ENCODE measurements at regions not wholly inside any gene's neighbourhood (a gene's known extent, or its start where the extent isn't known, plus 50 kb on each side); places are given as distances from the start of the nearest gene placed in this dataset.

DNA sequence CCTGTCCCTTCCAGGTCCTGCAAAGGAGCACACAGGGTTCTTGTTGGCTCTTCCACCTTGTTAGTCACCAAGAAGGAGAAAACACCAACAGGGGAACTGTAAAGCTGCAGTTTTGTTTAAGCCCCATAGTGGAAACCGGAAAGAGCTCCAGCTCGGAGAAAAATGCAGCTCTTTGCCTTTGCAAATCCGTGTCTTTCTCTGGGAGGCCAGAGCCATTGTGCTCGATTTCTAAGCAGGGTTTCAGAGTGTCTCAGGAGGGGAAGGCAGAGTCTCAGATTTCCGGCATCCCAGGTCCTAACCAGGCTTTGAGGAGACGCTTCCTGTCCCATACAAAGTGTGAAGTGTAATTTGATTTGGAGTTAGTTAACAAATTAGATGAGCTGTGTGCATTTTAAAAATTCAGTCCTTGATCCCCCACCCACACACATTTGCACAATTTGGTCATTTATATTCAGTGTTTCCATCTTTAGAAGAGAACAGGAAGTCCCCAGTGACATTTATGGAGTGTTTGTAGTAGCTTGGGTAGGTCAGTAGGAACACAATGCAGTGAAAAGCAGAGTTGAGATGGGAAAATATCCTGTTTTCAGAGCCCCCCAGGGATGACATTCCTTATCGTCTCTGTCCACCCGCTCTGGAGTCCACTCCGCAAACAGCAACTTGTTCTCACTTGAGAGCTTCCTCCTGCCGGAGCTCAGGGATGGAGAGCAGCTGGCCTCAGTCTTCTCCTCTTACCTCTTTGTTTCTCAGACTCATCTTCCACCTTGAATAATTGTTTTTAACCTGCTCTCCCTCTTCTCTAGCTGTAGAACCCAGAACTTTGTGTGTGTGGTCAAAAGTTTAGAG is 331.9 kb downstream of the SEC14L1 start:
- H3K27me3 ChIP-seq (replicated peaks; ENCODE audit: control insufficient read depth, insufficient read depth, low read length): no peaks in the 10 kb centered on the region
- TF ChIP-seq, protein P1, sequence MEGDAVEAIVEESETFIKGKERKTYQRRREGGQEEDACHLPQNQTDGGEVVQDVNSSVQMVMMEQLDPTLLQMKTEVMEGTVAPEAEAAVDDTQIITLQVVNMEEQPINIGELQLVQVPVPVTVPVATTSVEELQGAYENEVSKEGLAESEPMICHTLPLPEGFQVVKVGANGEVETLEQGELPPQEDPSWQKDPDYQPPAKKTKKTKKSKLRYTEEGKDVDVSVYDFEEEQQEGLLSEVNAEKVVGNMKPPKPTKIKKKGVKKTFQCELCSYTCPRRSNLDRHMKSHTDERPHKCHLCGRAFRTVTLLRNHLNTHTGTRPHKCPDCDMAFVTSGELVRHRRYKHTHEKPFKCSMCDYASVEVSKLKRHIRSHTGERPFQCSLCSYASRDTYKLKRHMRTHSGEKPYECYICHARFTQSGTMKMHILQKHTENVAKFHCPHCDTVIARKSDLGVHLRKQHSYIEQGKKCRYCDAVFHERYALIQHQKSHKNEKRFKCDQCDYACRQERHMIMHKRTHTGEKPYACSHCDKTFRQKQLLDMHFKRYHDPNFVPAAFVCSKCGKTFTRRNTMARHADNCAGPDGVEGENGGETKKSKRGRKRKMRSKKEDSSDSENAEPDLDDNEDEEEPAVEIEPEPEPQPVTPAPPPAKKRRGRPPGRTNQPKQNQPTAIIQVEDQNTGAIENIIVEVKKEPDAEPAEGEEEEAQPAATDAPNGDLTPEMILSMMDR (IDR thresholded peaks at IDR 0.05; ENCODE audit: insufficient read depth, low read length, poor library complexity, severe bottlenecking): no peak
- DNase-seq (ENCODE audit: extremely low read depth, insufficient read length): no peak
- peak overlapping the region; percentile 28; the same call in 1 of the 2 replicates for H3K4me3 ChIP-seq (replicated peaks; ENCODE audit: low read depth, low read length)
- peaks cover 27% of the 10 kb centered on the region for H3K36me3 ChIP-seq (ENCODE audit: control insufficient read depth, insufficient read depth, low read length)

DNA sequence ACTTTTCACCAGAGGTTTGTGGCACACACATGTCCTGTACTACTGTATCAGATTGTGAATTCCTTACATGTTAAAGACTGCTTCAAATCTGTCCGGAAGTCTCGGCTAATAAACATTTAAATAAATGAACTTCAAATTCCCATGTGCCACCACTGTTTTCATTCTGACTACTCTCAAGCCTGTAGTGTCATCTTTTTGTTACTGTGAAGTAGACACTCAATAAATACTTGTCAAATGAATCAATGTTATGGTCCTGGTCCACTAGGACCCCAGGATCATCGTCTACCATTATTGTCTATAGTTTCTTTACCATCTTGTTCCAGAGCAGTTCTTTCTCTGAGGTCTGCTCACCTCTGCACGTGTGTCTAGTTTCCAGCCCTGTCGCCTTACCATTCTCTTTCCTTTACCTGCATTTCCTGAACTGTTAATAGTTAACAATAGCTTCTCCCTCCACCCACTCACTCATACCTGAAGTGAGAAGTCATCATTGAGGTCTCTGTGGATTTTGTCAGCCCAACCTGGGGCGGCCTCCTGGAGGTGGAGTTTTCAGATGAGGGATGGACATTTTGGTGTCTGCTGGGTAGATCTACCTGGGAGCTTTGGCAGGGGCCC is 333.0 kb downstream of the SEC14L1 start:
- TF ChIP-seq, protein P1 (IDR thresholded peaks at IDR 0.05; ENCODE audit: insufficient read depth, low read length, poor library complexity, severe bottlenecking): no peak
- peaks cover 27% of the 10 kb centered on the region for H3K36me3 ChIP-seq (ENCODE audit: control insufficient read depth, insufficient read depth, low read length)
- H3K4me3 ChIP-seq (replicated peaks; ENCODE audit: low read depth, low read length): no peak overlapping the region
- DNase-seq (ENCODE audit: extremely low read depth, insufficient read length): no peak
- no peaks in the 10 kb centered on the region for H3K27me3 ChIP-seq (replicated peaks; ENCODE audit: control insufficient read depth, insufficient read depth, low read length)

DNA sequence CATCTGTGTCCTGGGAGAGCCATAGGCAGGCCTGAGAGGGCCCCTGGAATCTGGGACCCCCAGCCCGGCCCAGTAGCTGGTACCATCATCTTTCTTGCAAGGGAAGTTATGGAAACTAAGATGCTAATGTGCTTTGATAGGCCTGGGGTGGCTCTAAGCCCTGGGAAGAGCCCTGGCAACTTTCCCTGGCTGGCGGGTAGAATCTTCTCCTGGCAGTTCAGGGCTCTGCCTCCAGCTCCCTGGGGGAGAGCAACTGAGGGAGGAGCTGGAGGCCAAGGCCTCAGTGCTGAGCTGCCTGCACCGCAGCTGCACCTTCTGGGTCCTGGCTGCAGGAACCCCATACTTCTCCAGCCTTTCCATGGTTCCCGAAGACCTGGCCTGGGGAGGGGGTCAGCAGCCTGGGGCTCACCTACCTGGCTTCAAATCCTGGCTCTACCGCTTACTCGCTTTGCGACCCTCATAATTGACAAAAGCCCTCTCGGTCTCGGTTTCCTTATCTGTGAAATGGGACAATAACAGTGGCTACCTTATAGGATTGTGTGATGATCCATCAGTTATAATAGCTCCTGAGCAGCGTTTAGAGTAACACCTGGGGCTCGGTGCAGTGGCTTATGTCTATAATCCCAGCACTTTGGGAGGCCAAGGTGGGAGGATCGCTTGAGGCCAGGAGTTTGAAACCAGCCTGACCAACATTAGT is 333.7 kb downstream of the SEC14L1 start:
- no peak overlapping the region for H3K4me3 ChIP-seq (replicated peaks; ENCODE audit: low read depth, low read length)
- no peaks in the 10 kb centered on the region for H3K27me3 ChIP-seq (replicated peaks; ENCODE audit: control insufficient read depth, insufficient read depth, low read length)
- no peak for DNase-seq (ENCODE audit: extremely low read depth, insufficient read length)
- H3K36me3 ChIP-seq (ENCODE audit: control insufficient read depth, insufficient read depth, low read length): peaks cover 24% of the 10 kb centered on the region
- TF ChIP-seq, protein P1 (IDR thresholded peaks at IDR 0.05; ENCODE audit: insufficient read depth, low read length, poor library complexity, severe bottlenecking): no peak

GRCh38 chr17:77475016-77475976 is 334.5 kb downstream of the SEC14L1 start:
- Histone ChIP-seq H3K36me3 (ENCODE audit: control insufficient read depth, insufficient read depth, low read length) (peaks cover 21% of the 10 kb centered on the region), H3K4me3 (replicated peaks; ENCODE audit: low read depth, low read length) (no peak overlapping the region), H3K27me3 (replicated peaks; ENCODE audit: control insufficient read depth, insufficient read depth, low read length) (no peaks in the 10 kb centered on the region)
- no peak for DNase-seq (ENCODE audit: extremely low read depth, insufficient read length)
- TF ChIP-seq, protein P1 (IDR thresholded peaks at IDR 0.05; ENCODE audit: insufficient read depth, low read length, poor library complexity, severe bottlenecking): no peak

DNA sequence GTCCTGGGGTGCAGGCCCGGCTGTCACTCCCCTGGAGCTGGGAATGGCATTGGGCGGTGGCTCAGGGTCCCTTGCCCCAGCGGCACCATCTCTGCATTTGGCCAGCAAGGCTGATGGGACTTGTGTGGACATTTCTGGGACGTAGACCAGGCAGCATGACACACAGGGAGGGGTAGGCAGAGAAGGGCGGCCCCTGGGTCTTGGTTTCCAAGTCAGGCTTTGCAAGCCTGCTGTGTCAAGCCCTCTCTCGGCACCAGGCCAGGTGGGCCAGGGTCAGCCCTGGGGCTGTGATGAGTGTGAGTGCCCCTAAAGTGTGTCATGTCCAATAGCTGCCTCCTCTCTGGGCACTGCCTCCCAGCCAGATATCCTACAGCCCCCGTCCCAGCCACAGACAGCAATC is 335.2 kb downstream of the SEC14L1 start:
- no peak for DNase-seq (ENCODE audit: extremely low read depth, insufficient read length)
- TF ChIP-seq, protein P1 (IDR thresholded peaks at IDR 0.05; ENCODE audit: insufficient read depth, low read length, poor library complexity, severe bottlenecking): no peak
- peaks cover 23% of the 10 kb centered on the region for H3K36me3 ChIP-seq (ENCODE audit: control insufficient read depth, insufficient read depth, low read length)
- no peaks in the 10 kb centered on the region for H3K27me3 ChIP-seq (replicated peaks; ENCODE audit: control insufficient read depth, insufficient read depth, low read length)
- H3K4me3 ChIP-seq (replicated peaks; ENCODE audit: low read depth, low read length): no peak overlapping the region

Data from GM06990 (cell line).